ENCODE measurements at regions not wholly inside any gene's neighbourhood (a gene's known extent, or its start where the extent isn't known, plus 50 kb on each side); places are given as distances from the start of the nearest gene placed in this dataset.

DNA sequence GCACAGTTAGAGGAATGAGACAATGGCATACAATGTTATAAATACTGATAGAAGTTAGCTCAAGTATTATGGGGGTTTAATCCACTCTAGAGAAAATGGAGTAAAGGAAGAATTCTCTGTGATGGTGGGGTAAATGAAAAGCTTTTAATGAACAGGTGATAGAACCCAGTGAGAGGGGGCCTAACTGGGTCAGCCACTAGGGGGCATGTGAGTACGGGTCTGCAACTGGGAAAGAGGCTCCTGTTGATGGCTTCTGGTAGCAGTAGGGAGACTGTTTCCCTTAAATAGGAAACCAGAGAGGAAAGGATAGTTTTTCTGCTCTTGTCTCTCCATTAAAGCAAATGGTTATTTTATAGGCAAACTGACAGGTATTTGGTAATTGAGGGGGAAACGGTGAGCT is 132.8 kb upstream of the GPR101 start:
- FAIRE-seq (no peak), DNase-seq (ENCODE audit: low read depth, low spot score) (no peak)
- Histone ChIP-seq H3K27me3 (ENCODE audit: control insufficient read depth, extremely low read depth, insufficient read depth, low read length) (no peaks in the 10 kb centered on the region), H3K27ac (ENCODE audit: control insufficient read depth, insufficient read depth, low read length) (no peak overlapping the region), H3K4me3 (ENCODE audit: control insufficient read depth in 2 of 3, extremely low read depth in 1 of 3, insufficient read depth in 2 of 3, low read depth in 1 of 3, low read length in 3 of 3) (no peak overlapping the region), H3K36me3 (ENCODE audit: control insufficient read depth in 2 of 2, extremely low read depth in 1 of 2, insufficient read depth in 2 of 2, low read length in 2 of 2) (no peaks in the 10 kb centered on the region), H4K20me1 (ENCODE audit: control insufficient read depth, extremely low read depth, insufficient read depth, low read length) (no peaks in the 10 kb centered on the region), H3K9me3 (ENCODE audit: control insufficient read depth, low read depth, low read length) (no peaks in the 10 kb centered on the region), H3K79me2 (ENCODE audit: control insufficient read depth, insufficient read depth, low read length) (no peaks in the 10 kb centered on the region), H3K9me1 (ENCODE audit: control insufficient read depth, extremely low read depth, insufficient read depth, low read length) (no peaks in the 10 kb centered on the region), H3K9ac (ENCODE audit: control insufficient read depth, extremely low read depth, insufficient read depth, low read length) (no peak overlapping the region), H2AFZ (ENCODE audit: control insufficient read depth, low read length) (no peak overlapping the region), H3K4me1 (ENCODE audit: control insufficient read depth, extremely low read depth, insufficient read depth, low read length) (no peaks in the 10 kb centered on the region), H3K4me2 (ENCODE audit: control insufficient read depth, extremely low read depth, insufficient read depth, low read depth, low read length) (no peak overlapping the region)
- dilution Hi-C loops (cut with MboI; ENCODE audit: extremely low pct_ligation_motif_present, low sequenced_read_pairs): no loop called here
- TF ChIP-seq, protein P1, sequence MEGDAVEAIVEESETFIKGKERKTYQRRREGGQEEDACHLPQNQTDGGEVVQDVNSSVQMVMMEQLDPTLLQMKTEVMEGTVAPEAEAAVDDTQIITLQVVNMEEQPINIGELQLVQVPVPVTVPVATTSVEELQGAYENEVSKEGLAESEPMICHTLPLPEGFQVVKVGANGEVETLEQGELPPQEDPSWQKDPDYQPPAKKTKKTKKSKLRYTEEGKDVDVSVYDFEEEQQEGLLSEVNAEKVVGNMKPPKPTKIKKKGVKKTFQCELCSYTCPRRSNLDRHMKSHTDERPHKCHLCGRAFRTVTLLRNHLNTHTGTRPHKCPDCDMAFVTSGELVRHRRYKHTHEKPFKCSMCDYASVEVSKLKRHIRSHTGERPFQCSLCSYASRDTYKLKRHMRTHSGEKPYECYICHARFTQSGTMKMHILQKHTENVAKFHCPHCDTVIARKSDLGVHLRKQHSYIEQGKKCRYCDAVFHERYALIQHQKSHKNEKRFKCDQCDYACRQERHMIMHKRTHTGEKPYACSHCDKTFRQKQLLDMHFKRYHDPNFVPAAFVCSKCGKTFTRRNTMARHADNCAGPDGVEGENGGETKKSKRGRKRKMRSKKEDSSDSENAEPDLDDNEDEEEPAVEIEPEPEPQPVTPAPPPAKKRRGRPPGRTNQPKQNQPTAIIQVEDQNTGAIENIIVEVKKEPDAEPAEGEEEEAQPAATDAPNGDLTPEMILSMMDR (optimal IDR thresholded peaks at IDR 0.05 in 1 of 3, IDR thresholded peaks at IDR 0.05 in 1 of 3, conservative IDR thresholded peaks at IDR 0.05 in 1 of 3; ENCODE audit: extremely low read depth in 1 of 3, insufficient read depth in 2 of 3, low read length in 3 of 3): peak in 2 of 3 experiments; percentile 22 to 30
- TF ChIP-seq EZH2 (IDR thresholded peaks at IDR 0.05; ENCODE audit: low read length): no peak

DNA sequence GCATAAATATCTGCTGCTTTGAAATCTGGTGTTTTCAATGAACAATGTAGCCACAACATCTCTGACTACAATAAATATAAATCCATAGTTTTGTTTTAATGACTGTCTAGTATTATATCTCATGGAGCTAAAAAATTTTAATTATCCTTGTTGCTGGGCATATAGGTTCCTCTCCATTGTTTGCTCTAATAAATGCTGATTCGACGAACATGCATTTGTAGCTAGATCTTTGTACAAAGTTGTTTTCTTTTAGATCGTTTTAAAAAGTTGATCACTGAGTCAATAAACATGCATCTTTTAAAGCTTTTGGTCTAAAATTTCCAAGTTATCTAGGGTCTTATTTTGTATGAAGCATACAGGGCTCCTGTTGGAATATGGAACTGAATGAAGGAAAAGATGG is 130.5 kb upstream of the GPR101 start:
- no peak for FAIRE-seq
- no peak overlapping the region for H3K27ac ChIP-seq (ENCODE audit: control insufficient read depth, insufficient read depth, low read length)

More for the DNA sequence above, 130.5 kb upstream of the GPR101 start:
- no peaks in the 10 kb centered on the region for H3K4me1 ChIP-seq (ENCODE audit: control insufficient read depth, extremely low read depth, insufficient read depth, low read length)
- dilution Hi-C loops (cut with MboI; ENCODE audit: extremely low pct_ligation_motif_present, low sequenced_read_pairs): no loop called here
- TF ChIP-seq, protein P1 (optimal IDR thresholded peaks at IDR 0.05 in 1 of 3, IDR thresholded peaks at IDR 0.05 in 1 of 3, conservative IDR thresholded peaks at IDR 0.05 in 1 of 3; ENCODE audit: extremely low read depth in 1 of 3, insufficient read depth in 2 of 3, low read length in 3 of 3): no peak
- no peak for TF ChIP-seq EZH2 (IDR thresholded peaks at IDR 0.05; ENCODE audit: low read length)
- H2AFZ ChIP-seq (ENCODE audit: control insufficient read depth, low read length): no peak overlapping the region
- no peak overlapping the region for H3K4me2 ChIP-seq (ENCODE audit: control insufficient read depth, extremely low read depth, insufficient read depth, low read depth, low read length)
- DNase-seq (ENCODE audit: low read depth, low spot score): no peak
- no peaks in the 10 kb centered on the region for H3K9me3 ChIP-seq (ENCODE audit: control insufficient read depth, low read depth, low read length)
- no peak overlapping the region for H3K9ac ChIP-seq (ENCODE audit: control insufficient read depth, extremely low read depth, insufficient read depth, low read length)
- no peaks in the 10 kb centered on the region for H3K9me1 ChIP-seq (ENCODE audit: control insufficient read depth, extremely low read depth, insufficient read depth, low read length)
- no peaks in the 10 kb centered on the region for H3K79me2 ChIP-seq (ENCODE audit: control insufficient read depth, insufficient read depth, low read length)
- H3K27me3 ChIP-seq (ENCODE audit: control insufficient read depth, extremely low read depth, insufficient read depth, low read length): no peaks in the 10 kb centered on the region
- no peaks in the 10 kb centered on the region for H4K20me1 ChIP-seq (ENCODE audit: control insufficient read depth, extremely low read depth, insufficient read depth, low read length)
- H3K4me3 ChIP-seq (ENCODE audit: control insufficient read depth in 2 of 3, extremely low read depth in 1 of 3, insufficient read depth in 2 of 3, low read depth in 1 of 3, low read length in 3 of 3): no peak overlapping the region
- no peaks in the 10 kb centered on the region for H3K36me3 ChIP-seq (ENCODE audit: control insufficient read depth in 2 of 2, extremely low read depth in 1 of 2, insufficient read depth in 2 of 2, low read length in 2 of 2)

All from keratinocyte (primary cell).